SU-DHL-6 (cell line): ENCODE measurements at regions not wholly inside any gene's neighbourhood (a gene's known extent, or its start where the extent isn't known, plus 50 kb on each side); places are given as distances from the start of the nearest gene placed in this dataset.

Experiments
- H2AFZ ChIP-seq: fragments of 200-600 bp; sonication (generic); 2 replicates; pipeline ENCODE4 v1.6.1; 2014; ENCODE audit warnings: low read depth, mild to moderate bottlenecking, moderate library complexity, mixed read lengths, antibody characterized with exemption, low read length; ENCODE audit not compliant: severe bottlenecking
- H3F3A ChIP-seq: fragments of 200-600 bp; shearing (Covaris generic); 2 replicates; pipeline ENCODE4 v1.6.0; 2016; ENCODE audit warnings: antibody characterized with exemption, mild to moderate bottlenecking; ENCODE audit not compliant: insufficient read depth
- H3K27ac ChIP-seq: fragments of 200-600 bp; sonication (generic); 2 replicates; pipeline ENCODE4 v1.5.1; 2016; ENCODE audit warnings: low read depth, mild to moderate bottlenecking, low read length, moderate library complexity, mixed read lengths
- H3K27me3 ChIP-seq: fragments of 200-600 bp; sonication (generic), shearing (Covaris generic); 2 replicates; pipeline ENCODE4 v1.6.0; 2014; ENCODE audit warnings: mild to moderate bottlenecking, low read length
- H3K36me3 ChIP-seq: fragments of 200-600 bp; sonication (generic); 2 replicates; pipeline ENCODE4 v1.6.1; 2014; ENCODE audit warnings: mild to moderate bottlenecking, low read length, mixed read lengths
- H3K4me2 ChIP-seq: fragments of 300-600, 200-600 bp; shearing (Covaris generic), sonication (generic); 2 replicates; pipeline ENCODE4 v1.6.0; 2014; ENCODE audit warnings: low read length, low read depth, mild to moderate bottlenecking; ENCODE audit not compliant: poor library complexity, severe bottlenecking
- H3K4me3 ChIP-seq: fragments of 200-600 bp; sonication (generic); 2 replicates; pipeline ENCODE4 v1.5.1; 2014; ENCODE audit warnings: antibody characterized with exemption, low read length, mild to moderate bottlenecking, mixed read lengths; ENCODE audit not compliant: insufficient read depth, poor library complexity, severe bottlenecking
- H3K79me2 ChIP-seq: fragments of 200-600 bp; sonication (generic); 2 replicates; pipeline ENCODE4 v1.6.1; 2014; ENCODE audit warnings: mild to moderate bottlenecking, low read length, moderate library complexity; ENCODE audit not compliant: insufficient read depth
- H3K9ac ChIP-seq: fragments of 200-600 bp; sonication (generic); 2 replicates; pipeline ENCODE4 v1.7.0; 2014; ENCODE audit warnings: mild to moderate bottlenecking, low read length
- H3K9me2 ChIP-seq: fragments of 200-600 bp; sonication (generic); replicated peaks from 2 replicates; pipeline ENCODE4 v1.6.1; 2014; ENCODE audit warnings: low read length; ENCODE audit not compliant: insufficient read depth
- H3K9me3 ChIP-seq: fragments of 200-600 bp; sonication (generic); 2 replicates; pipeline ENCODE4 v1.6.1; 2014; ENCODE audit warnings: low read length, mixed read lengths; ENCODE audit not compliant: insufficient read depth
- H4K20me1 ChIP-seq: fragments of 200-600 bp; sonication (generic); 2 replicates; pipeline ENCODE4 v1.6.1; 2014; ENCODE audit warnings: low read depth, mild to moderate bottlenecking, antibody characterized with exemption, low read length, moderate library complexity, mixed read lengths
- EZH2phosphoT487 ChIP-seq: fragments of 200-600 bp; sonication (generic), shearing (Covaris generic); conservative IDR thresholded peaks from 2 replicates; pipeline ENCODE4 v1.6.1; 2018; ENCODE audit warnings: mild to moderate bottlenecking, antibody characterized with exemption, low read length, moderate library complexity, mixed read lengths
- TF ChIP-seq, protein P1 (sequence below): fragments of 200-600 bp; sonication (generic); IDR thresholded peaks from one replicate; pipeline ENCODE4 v1.5.1; 2017; ENCODE audit warnings: antibody characterized with exemption, mild to moderate bottlenecking, low read length, moderate library complexity; ENCODE audit not compliant: insufficient read depth, poor library complexity, severe bottlenecking

DNA sequence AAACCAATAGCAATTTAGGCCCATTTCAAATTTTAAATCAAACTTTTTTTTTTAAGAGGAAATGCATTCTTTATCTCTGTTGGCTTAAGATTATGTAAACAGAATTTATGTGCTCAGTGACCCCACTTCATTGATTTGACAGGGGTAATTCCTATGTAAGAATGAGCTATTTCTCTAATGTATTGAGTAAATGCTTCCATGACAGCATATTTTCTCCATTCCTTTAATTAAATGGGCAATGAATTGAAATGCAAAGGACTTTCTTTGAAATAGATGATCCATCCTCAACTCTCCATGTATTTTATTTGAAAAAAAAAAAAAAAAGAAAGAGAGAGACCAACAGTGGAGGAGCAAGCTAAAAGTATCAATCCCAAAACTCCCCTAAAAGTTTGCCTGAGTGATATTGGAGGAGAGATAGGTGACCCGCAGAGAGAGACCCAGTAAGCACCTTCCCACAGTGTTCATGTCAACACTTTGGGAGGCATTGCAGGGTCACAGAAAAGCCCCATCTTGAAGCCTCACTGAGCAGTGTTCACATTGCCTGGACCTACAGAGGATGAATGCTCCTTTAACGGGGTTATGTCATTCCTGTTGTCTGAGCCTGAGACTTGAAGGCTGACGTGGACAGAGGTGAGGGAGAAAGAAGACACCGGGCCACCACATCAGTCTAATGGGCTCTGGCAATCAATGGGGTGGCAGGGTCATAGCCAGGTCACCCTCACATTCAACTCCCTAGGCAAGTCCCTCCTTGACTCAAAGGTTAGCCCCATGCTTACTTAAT is 176.0 kb downstream of the SHOX2 start:
- Histone ChIP-seq H3K4me3 (no peak overlapping the region), H3K79me2 (no peaks in the 10 kb centered on the region), H4K20me1 (no peaks in the 10 kb centered on the region), H3K27me3 (no peaks in the 10 kb centered on the region), H3K27ac (no peak overlapping the region), H2AFZ (no peak overlapping the region), H3K9me3 (no peaks in the 10 kb centered on the region), H3F3A (no peaks in the 10 kb centered on the region), H3K9ac (no peak overlapping the region), H3K36me3 (no peaks in the 10 kb centered on the region), H3K9me2 (no peaks in the 10 kb centered on the region), H3K4me2 (no peak overlapping the region)
- no peak for TF ChIP-seq EZH2phosphoT487
- TF ChIP-seq, protein P1, sequence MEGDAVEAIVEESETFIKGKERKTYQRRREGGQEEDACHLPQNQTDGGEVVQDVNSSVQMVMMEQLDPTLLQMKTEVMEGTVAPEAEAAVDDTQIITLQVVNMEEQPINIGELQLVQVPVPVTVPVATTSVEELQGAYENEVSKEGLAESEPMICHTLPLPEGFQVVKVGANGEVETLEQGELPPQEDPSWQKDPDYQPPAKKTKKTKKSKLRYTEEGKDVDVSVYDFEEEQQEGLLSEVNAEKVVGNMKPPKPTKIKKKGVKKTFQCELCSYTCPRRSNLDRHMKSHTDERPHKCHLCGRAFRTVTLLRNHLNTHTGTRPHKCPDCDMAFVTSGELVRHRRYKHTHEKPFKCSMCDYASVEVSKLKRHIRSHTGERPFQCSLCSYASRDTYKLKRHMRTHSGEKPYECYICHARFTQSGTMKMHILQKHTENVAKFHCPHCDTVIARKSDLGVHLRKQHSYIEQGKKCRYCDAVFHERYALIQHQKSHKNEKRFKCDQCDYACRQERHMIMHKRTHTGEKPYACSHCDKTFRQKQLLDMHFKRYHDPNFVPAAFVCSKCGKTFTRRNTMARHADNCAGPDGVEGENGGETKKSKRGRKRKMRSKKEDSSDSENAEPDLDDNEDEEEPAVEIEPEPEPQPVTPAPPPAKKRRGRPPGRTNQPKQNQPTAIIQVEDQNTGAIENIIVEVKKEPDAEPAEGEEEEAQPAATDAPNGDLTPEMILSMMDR, result no peak

DNA sequence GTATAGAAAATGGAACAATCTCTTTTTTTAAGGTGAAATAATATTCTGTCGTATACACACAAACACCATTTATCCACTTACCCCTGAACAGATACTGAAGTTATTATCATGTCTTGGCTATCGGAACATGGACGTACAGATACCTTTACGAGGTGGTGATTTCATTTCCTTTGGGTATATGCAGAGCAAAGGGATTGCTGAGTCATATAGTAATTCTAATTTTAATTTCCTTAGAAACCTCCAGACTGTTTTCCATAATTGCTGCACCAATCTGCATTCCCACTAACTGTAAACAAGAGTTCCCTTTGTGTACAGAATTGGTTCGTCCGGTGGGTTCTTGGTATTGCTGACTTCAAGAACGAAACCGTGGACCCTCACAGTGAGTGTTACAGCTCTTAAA is 179.4 kb downstream of the SHOX2 start:
- no peaks in the 10 kb centered on the region for H3K79me2 ChIP-seq
- no peaks in the 10 kb centered on the region for H3F3A ChIP-seq
- H3K27me3 ChIP-seq, result no peaks in the 10 kb centered on the region
- no peak overlapping the region for H2AFZ ChIP-seq
- H3K36me3 ChIP-seq, result no peaks in the 10 kb centered on the region
- no peaks in the 10 kb centered on the region for H3K9me3 ChIP-seq
- H3K4me2 ChIP-seq, result no peak overlapping the region
- no peaks in the 10 kb centered on the region for H3K9me2 ChIP-seq
- TF ChIP-seq EZH2phosphoT487, result no peak
- H3K9ac ChIP-seq, result no peak overlapping the region
- H3K27ac ChIP-seq, result no peak overlapping the region
- no peak overlapping the region for H3K4me3 ChIP-seq
- H4K20me1 ChIP-seq, result no peaks in the 10 kb centered on the region

DNA sequence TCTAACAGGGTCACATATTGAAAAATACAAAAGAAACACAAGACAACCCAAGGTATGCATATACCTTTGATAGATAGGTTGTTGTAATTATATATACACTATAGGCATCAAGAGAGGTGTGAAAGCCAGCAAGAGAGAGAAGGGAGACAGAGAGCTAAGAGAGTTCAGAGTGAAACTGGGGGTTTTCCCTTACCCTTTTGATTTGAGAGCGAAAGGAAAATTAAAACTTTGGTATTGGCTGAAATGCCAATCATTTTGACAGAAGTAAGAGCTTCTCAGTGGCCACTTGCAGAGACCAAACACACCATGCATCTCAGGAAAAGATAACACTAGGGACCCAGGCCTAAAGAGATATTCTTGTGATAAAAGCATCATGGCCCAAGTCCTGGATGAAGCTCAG is 183.6 kb downstream of the SHOX2 start:
- Histone ChIP-seq H3K27me3 (no peaks in the 10 kb centered on the region), H3K36me3 (no peaks in the 10 kb centered on the region), H3K4me2 (no peak overlapping the region), H3K4me3 (no peak overlapping the region), H4K20me1 (no peaks in the 10 kb centered on the region), H3K79me2 (no peaks in the 10 kb centered on the region), H3K9ac (no peak overlapping the region), H3F3A (no peaks in the 10 kb centered on the region), H3K9me3 (no peaks in the 10 kb centered on the region), H3K27ac (no peak overlapping the region), H3K9me2 (no peaks in the 10 kb centered on the region), H2AFZ (no peak overlapping the region)
- TF ChIP-seq, protein P1, result no peak
- TF ChIP-seq EZH2phosphoT487, result no peak

DNA sequence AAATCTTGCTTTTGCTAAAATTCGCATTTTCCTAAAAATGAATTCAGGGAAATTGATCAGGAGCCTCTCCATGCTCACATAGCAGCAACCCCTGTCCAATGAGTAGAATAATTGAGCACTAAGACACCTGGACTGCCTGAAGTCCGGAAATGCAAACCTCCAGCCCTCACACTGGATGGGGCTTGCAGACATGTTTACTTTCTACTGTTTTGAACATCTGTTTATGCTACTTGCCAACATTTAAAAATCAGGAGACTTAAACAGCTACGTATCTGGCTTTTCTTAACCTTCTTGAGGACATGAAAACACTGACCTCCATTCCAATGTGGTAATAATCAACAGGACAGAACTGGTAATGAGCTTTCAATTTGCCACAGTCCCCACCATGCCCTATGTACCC is 184.4 kb downstream of the SHOX2 start:
- Histone ChIP-seq H3F3A (no peaks in the 10 kb centered on the region), H3K27ac (no peak overlapping the region), H3K9me2 (no peaks in the 10 kb centered on the region), H3K4me2 (no peak overlapping the region), H2AFZ (no peak overlapping the region), H3K9ac (no peak overlapping the region), H4K20me1 (no peaks in the 10 kb centered on the region), H3K36me3 (no peaks in the 10 kb centered on the region), H3K4me3 (no peak overlapping the region), H3K27me3 (no peaks in the 10 kb centered on the region), H3K79me2 (no peaks in the 10 kb centered on the region), H3K9me3 (no peaks in the 10 kb centered on the region)
- TF ChIP-seq, protein P1, result no peak
- no peak for TF ChIP-seq EZH2phosphoT487
